ENCODE measurements at regions not wholly inside any gene's neighbourhood (a gene's known extent, or its start where the extent isn't known, plus 50 kb on each side); places are given as distances from the start of the nearest gene placed in this dataset.

- DNase-seq (ENCODE audit: low read depth), result no peak
- TF ChIP-seq CTCF (IDR thresholded peaks at IDR 0.05; ENCODE audit: insufficient read depth, low read depth, low read length, missing control alignments), result no peak
- H3K4me3 ChIP-seq (ENCODE audit: low read length), result no peak overlapping the region
These were observed 151.2 kb upstream of the NFE2L3 start for GRCh38 chr7:26000841-26001240.

- DNase-seq (ENCODE audit: low read depth), result no peak
- H3K4me3 ChIP-seq (ENCODE audit: low read length), result no peak overlapping the region
- no peak for TF ChIP-seq CTCF (IDR thresholded peaks at IDR 0.05; ENCODE audit: insufficient read depth, low read depth, low read length, missing control alignments)
These were observed 150.2 kb upstream of the NFE2L3 start for GRCh38 chr7:26001662-26002244.

- peak; percentile 30 for DNase-seq (ENCODE audit: low read depth)
- H3K4me3 ChIP-seq (ENCODE audit: low read length), result no peak overlapping the region
- TF ChIP-seq CTCF (IDR thresholded peaks at IDR 0.05; ENCODE audit: insufficient read depth, low read depth, low read length, missing control alignments), result no peak
These were observed 146.2 kb upstream of the NFE2L3 start for GRCh38 chr7:26005683-26006410.

- DNase-seq (ENCODE audit: low read depth), result no peak
- no peak for TF ChIP-seq CTCF (IDR thresholded peaks at IDR 0.05; ENCODE audit: insufficient read depth, low read depth, low read length, missing control alignments)
- H3K4me3 ChIP-seq (ENCODE audit: low read length), result no peak overlapping the region
These were observed 145.6 kb upstream of the NFE2L3 start for GRCh38 chr7:26006426-26006825.

GRCh38 chr7:26007510-26007909, 144.5 kb upstream of the NFE2L3 start:
- no peak for TF ChIP-seq CTCF (IDR thresholded peaks at IDR 0.05; ENCODE audit: insufficient read depth, low read depth, low read length, missing control alignments)
- no peak for DNase-seq (ENCODE audit: low read depth)
- no peak overlapping the region for H3K4me3 ChIP-seq (ENCODE audit: low read length)

GRCh38 chr7:26008428-26008827, 143.6 kb upstream of the NFE2L3 start:
- TF ChIP-seq CTCF (IDR thresholded peaks at IDR 0.05; ENCODE audit: insufficient read depth, low read depth, low read length, missing control alignments), result no peak

More at GRCh38 chr7:26008428-26008827, 143.6 kb upstream of the NFE2L3 start:
- no peak for DNase-seq (ENCODE audit: low read depth)
- no peak overlapping the region for H3K4me3 ChIP-seq (ENCODE audit: low read length)
